ENCODE measurements at regions not wholly inside any gene's neighbourhood (a gene's known extent, or its start where the extent isn't known, plus 50 kb on each side); places are given as distances from the start of the nearest gene placed in this dataset.

DNA sequence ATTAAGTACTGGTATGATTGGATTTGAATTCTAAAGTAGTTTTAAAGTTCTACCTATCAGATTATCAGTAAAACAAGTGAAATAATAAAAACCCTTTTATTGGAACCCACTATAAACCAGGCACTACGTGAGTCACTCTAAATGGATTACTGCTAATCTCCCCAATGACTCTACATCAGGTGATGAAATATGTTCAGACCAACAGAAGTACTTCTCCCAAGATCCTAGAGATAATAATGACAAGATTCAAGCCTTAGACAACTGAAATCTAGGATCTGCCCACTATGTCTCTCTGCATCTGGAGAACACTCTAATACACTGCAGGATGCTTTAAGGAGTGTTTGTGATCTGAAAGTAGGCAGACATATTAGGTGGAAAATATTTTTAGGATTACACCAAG lies 652.1 kb upstream of the CHORDC1 start:
- Mint-ChIP-seq H3K27ac (no peak overlapping the region), H3K27me3 (ENCODE audit: low read depth) (no peaks in the 10 kb centered on the region), H3K9me3 (peaks cover 42% of the 10 kb centered on the region), H3K4me1 (ENCODE audit: low read depth) (no peaks in the 10 kb centered on the region), H3K36me3 (ENCODE audit: low read depth) (no peaks in the 10 kb centered on the region), H3K4me3 (ENCODE audit: low read depth) (no peak overlapping the region)
- no peak for DNase-seq (ENCODE audit: low spot score)
- intact Hi-C loops (cut with micrococcal nuclease): no loop called here

DNA sequence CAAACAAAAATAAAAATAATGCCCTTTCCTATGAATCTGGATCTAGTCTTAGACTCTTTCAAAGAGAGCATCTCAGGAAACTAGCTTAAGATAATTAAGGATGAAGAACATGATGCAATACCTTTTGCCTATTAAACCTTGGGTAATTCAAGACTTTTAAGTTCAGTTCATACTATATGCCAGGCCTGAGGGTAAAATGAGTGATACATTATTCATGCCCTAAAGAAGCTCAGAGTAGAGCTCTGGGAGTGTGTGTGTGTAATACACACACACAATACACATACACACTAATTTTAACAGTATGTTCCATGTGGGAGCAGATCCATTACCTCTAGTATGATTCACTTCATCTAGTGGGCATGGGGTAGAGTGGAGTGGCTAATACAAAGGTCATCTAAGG lies 651.4 kb upstream of the CHORDC1 start:
- Mint-ChIP-seq H3K4me3 (ENCODE audit: low read depth) (no peak overlapping the region), H3K27me3 (ENCODE audit: low read depth) (no peaks in the 10 kb centered on the region), H3K9me3 (peaks cover 40% of the 10 kb centered on the region), H3K4me1 (ENCODE audit: low read depth) (no peaks in the 10 kb centered on the region), H3K36me3 (ENCODE audit: low read depth) (no peaks in the 10 kb centered on the region), H3K27ac (no peak overlapping the region)
- intact Hi-C loops (cut with micrococcal nuclease): no loop called here
- no peak for DNase-seq (ENCODE audit: low spot score)

DNA sequence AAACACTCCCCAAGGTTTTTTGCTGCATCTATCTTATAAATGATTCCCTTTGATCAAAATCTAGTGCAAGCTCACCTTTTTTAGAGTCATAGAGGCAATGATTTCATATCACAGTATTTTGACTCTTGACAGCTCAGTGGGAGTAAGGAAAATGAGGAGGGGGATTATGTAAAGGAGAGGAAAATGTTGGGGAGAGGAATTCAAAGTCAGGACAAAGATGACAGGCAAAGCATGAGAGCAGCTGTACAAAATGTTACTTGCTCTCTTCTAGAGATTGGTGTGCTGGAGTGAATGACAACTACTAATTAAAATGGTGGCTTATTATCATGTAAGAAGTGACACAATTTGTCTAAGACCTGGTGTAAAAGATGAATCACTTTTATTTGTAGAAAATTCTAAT lies 644.6 kb upstream of the CHORDC1 start:
- no peak overlapping the region for H3K4me3 Mint-ChIP-seq (ENCODE audit: low read depth)
- H3K27me3 Mint-ChIP-seq (ENCODE audit: low read depth): no peaks in the 10 kb centered on the region
- intact Hi-C loops (cut with micrococcal nuclease): no loop called here
- no peaks in the 10 kb centered on the region for H3K4me1 Mint-ChIP-seq (ENCODE audit: low read depth)
- peaks cover 31% of the 10 kb centered on the region for H3K9me3 Mint-ChIP-seq
- H3K27ac Mint-ChIP-seq: no peak overlapping the region
- no peak for DNase-seq (ENCODE audit: low spot score)
- no peaks in the 10 kb centered on the region for H3K36me3 Mint-ChIP-seq (ENCODE audit: low read depth)

DNA sequence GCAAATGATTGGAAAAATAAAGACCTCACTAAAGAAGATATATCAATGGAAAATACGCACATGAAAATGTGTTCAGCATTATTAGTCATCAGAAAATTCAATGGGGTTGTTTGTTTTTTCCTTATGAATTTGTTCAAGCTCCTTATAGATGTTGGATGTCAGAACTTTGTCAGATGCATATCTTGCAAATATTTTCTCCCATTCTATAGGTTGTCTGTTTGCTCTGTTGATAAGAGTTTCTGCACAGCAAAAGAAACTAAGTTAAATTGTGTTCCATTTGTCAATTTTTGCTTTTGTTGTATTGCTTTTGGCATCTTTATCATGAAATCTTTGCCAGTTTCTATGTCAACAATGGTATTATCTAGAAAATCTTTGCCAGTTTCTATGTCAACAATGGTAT lies 633.9 kb upstream of the CHORDC1 start:
- Mint-ChIP-seq H3K27me3 (ENCODE audit: low read depth) (no peaks in the 10 kb centered on the region), H3K36me3 (ENCODE audit: low read depth) (no peaks in the 10 kb centered on the region), H3K9me3 (peaks cover 31% of the 10 kb centered on the region), H3K27ac (no peak overlapping the region), H3K4me1 (ENCODE audit: low read depth) (no peaks in the 10 kb centered on the region), H3K4me3 (ENCODE audit: low read depth) (no peak overlapping the region)
- DNase-seq (ENCODE audit: low spot score): no peak
- intact Hi-C loops (cut with micrococcal nuclease): no loop called here

DNA sequence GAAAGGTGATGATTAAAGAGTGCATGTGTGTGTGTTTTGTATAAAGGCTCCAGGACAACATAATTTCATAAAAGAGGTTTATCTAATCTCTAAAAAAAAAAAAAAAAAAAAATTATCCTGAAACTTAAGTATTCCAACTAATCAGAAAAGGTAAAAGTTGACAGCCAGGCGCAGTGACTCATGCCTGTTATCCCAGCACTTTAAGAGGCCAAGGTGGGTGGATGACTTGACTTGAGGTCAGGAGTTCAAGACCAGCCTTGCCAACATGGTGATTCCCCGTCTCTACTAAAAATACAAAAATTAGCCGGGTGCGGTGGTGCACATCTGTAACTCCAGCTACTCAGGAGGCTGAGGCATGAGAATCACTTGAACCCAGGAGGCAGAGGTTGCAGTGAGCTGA lies 632.7 kb upstream of the CHORDC1 start:
- intact Hi-C loops (cut with micrococcal nuclease): no loop called here
- peaks cover 26% of the 10 kb centered on the region for H3K9me3 Mint-ChIP-seq
- H3K36me3 Mint-ChIP-seq (ENCODE audit: low read depth): no peaks in the 10 kb centered on the region
- no peak for DNase-seq (ENCODE audit: low spot score)
- H3K27me3 Mint-ChIP-seq (ENCODE audit: low read depth): no peaks in the 10 kb centered on the region
- H3K4me1 Mint-ChIP-seq (ENCODE audit: low read depth): no peaks in the 10 kb centered on the region
- H3K27ac Mint-ChIP-seq: no peak overlapping the region
- no peak overlapping the region for H3K4me3 Mint-ChIP-seq (ENCODE audit: low read depth)

DNA sequence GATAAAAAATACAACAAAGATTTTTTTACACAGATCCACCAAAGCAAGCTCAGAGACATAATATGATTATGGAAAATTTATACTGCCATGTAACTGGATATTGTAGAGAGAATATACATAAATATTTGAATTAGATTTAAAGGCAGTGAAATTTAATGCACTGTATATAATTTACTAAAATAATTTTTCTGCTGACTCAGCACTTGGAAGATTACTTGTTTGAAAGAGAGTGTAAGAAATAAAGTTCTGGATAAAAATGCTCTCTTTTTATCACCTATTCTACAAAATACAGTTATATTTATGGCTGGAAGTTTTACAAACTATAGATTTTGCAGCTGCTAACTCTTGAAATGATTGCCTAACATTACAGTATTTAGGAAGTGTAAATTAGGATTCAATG lies 628.3 kb upstream of the CHORDC1 start:
- DNase-seq (ENCODE audit: low spot score): no peak
- H3K4me1 Mint-ChIP-seq (ENCODE audit: low read depth): no peaks in the 10 kb centered on the region
- intact Hi-C loops (cut with micrococcal nuclease): no loop called here
- no peaks in the 10 kb centered on the region for H3K36me3 Mint-ChIP-seq (ENCODE audit: low read depth)
- H3K9me3 Mint-ChIP-seq: peaks cover 7% of the 10 kb centered on the region
- no peak overlapping the region for H3K4me3 Mint-ChIP-seq (ENCODE audit: low read depth)
- no peak overlapping the region for H3K27ac Mint-ChIP-seq
- no peaks in the 10 kb centered on the region for H3K27me3 Mint-ChIP-seq (ENCODE audit: low read depth)

DNA sequence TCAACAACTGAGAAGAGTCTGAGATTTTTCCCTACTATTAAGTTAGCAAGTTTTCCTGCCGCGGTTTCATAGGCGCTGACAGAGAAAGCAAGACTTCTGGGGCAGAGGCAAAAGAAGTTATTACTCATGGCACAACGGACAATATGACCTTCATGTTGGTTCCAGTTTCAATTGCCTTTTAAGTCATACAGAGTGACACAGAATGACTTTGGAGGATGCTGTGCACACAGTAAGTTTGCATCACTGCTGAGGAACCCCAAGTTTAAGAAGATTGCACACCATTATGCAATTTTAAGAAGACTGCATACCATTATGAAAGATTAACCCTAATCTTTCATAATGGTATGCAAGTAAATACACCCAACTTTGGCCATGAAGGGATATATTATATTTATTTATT lies 626.5 kb upstream of the CHORDC1 start:
- no peak for DNase-seq (ENCODE audit: low spot score)
- Mint-ChIP-seq H3K4me3 (ENCODE audit: low read depth) (no peak overlapping the region), H3K27ac (no peak overlapping the region), H3K27me3 (ENCODE audit: low read depth) (no peaks in the 10 kb centered on the region), H3K4me1 (ENCODE audit: low read depth) (no peaks in the 10 kb centered on the region), H3K36me3 (ENCODE audit: low read depth) (no peaks in the 10 kb centered on the region), H3K9me3 (peaks cover 7% of the 10 kb centered on the region)
- intact Hi-C loops (cut with micrococcal nuclease): no loop called here

DNA sequence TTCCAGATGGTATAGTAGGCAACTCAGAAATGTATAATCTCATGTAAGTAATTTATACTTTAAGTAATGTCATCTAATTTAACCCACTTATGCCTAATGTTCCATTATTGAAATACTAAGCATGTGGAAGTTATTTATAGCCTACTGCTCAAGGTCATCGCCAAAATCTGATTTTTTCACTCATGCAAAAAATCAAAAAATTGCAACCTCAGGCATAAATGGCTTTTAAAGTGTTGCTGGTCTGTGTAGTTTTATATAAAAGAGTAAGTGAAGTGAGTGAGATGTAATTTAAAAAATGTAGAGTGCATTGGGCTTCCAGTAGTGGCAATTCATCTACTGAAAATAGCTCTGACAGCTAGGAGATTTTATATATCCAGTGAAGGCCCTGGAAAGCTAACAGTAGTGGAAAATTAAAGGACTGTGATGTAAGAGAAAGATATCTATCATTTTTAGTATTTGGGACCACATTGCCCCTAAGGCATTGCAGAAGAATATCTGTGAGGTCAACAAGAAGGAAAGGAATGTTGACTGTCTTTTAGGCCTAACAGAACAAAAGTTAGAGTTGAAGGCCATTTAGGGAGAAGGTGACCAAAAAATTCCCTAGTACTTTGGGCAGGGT lies 624.5 kb upstream of the CHORDC1 start:
- intact Hi-C loops (cut with micrococcal nuclease): no loop called here

DNA sequence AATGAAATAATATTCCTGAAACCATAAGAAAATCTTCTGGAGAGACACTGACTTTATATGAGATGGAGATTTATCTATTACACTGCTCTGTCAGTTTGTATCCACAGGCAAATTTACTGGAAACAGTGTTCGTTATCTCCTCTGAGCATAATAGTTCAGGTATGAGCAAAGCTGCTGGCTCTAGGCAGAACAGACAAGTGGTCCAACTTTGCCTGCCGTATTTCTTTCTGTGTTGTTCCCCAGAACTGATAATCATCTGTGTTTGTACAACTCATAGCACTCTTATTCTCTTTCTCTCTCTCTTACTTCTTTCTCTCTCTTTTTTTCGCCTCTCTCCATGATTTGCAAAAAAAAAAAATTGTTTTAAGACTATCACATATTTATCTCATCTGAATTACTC lies 623.8 kb upstream of the CHORDC1 start:
- H3K9me3 Mint-ChIP-seq: peaks cover 8% of the 10 kb centered on the region
- no peak overlapping the region for H3K27ac Mint-ChIP-seq
- no peak for DNase-seq (ENCODE audit: low spot score)
- no peak overlapping the region for H3K4me3 Mint-ChIP-seq (ENCODE audit: low read depth)
- H3K27me3 Mint-ChIP-seq (ENCODE audit: low read depth): no peaks in the 10 kb centered on the region
- H3K36me3 Mint-ChIP-seq (ENCODE audit: low read depth): no peaks in the 10 kb centered on the region
- no peaks in the 10 kb centered on the region for H3K4me1 Mint-ChIP-seq (ENCODE audit: low read depth)
- intact Hi-C loops (cut with micrococcal nuclease): no loop called here

More for the DNA sequence above, 624.5 kb upstream of the CHORDC1 start:
- peaks cover 8% of the 10 kb centered on the region for H3K9me3 Mint-ChIP-seq
- H3K27ac Mint-ChIP-seq: no peak overlapping the region
- H3K4me3 Mint-ChIP-seq (ENCODE audit: low read depth): no peak overlapping the region
- H3K36me3 Mint-ChIP-seq (ENCODE audit: low read depth): no peaks in the 10 kb centered on the region
- no peaks in the 10 kb centered on the region for H3K4me1 Mint-ChIP-seq (ENCODE audit: low read depth)
- no peaks in the 10 kb centered on the region for H3K27me3 Mint-ChIP-seq (ENCODE audit: low read depth)
- no peak for DNase-seq (ENCODE audit: low spot score)

DNA sequence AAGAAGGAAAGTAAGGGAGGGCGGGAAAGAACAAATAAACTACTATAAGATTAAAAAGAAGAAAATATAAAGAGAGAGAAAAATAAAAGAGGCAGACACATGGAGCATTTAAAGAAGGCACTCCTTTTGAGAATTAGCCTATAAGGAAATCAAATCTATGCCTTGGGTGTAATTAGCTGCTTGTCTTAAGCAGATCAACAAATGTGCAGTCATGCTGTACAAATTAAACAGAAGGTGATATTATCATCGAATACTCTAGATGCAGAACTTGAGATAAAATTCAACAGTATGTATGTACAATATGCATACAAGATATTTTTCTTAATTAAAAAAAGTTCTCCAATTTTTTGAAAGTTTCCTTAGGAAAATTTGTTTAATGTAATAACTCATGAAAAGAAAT lies 623.0 kb upstream of the CHORDC1 start:
- peaks cover 8% of the 10 kb centered on the region for H3K9me3 Mint-ChIP-seq
- H3K27ac Mint-ChIP-seq: no peak overlapping the region
- H3K27me3 Mint-ChIP-seq (ENCODE audit: low read depth): no peaks in the 10 kb centered on the region
- no peaks in the 10 kb centered on the region for H3K36me3 Mint-ChIP-seq (ENCODE audit: low read depth)
- H3K4me3 Mint-ChIP-seq (ENCODE audit: low read depth): no peak overlapping the region
- DNase-seq (ENCODE audit: low spot score): no peak
- intact Hi-C loops (cut with micrococcal nuclease): no loop called here
- H3K4me1 Mint-ChIP-seq (ENCODE audit: low read depth): no peaks in the 10 kb centered on the region

DNA sequence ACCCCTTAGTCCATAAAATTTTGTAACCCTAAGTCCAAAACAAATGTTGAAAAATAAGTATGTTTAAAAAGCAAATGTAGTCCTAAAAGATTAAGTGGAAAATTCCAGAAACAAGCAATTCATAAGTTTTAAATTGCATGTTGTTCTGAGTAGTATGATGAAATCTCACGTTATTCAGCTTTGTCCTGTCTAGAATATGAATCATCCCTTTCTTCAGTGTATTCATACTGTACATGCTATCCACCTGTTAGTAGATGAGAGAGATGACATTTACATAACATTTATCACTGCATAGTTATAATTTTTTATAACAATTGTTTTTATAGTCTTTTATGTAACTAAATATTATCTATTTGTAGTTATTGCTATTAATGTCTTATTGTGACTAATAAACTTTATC lies 622.3 kb upstream of the CHORDC1 start:
- peaks cover 8% of the 10 kb centered on the region for H3K9me3 Mint-ChIP-seq
- no peak overlapping the region for H3K27ac Mint-ChIP-seq
- H3K4me3 Mint-ChIP-seq (ENCODE audit: low read depth): no peak overlapping the region
- no peaks in the 10 kb centered on the region for H3K36me3 Mint-ChIP-seq (ENCODE audit: low read depth)
- intact Hi-C loops (cut with micrococcal nuclease): no loop called here
- DNase-seq (ENCODE audit: low spot score): no peak
- no peaks in the 10 kb centered on the region for H3K27me3 Mint-ChIP-seq (ENCODE audit: low read depth)
- H3K4me1 Mint-ChIP-seq (ENCODE audit: low read depth): no peaks in the 10 kb centered on the region

DNA sequence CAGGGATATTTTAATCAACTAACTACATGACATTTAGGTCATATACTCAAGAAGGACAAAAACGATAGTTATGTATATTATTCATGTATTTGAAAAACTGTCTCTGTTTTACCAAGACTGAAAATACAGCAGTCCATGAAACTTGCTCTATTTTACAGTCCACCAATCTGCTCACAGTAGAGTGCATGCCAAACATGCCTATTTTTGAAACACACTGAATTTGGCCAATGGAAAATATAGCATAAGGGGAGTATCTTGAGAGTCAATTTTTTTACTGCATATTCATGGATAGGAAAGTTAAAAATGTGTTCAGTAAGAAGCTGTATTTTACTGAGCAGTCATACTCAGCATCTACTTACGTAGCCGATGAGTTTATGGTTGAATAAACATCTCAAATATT lies 621.2 kb upstream of the CHORDC1 start:
- Mint-ChIP-seq H3K9me3 (peaks cover 8% of the 10 kb centered on the region), H3K27me3 (ENCODE audit: low read depth) (no peaks in the 10 kb centered on the region), H3K4me3 (ENCODE audit: low read depth) (no peak overlapping the region), H3K36me3 (ENCODE audit: low read depth) (no peaks in the 10 kb centered on the region), H3K4me1 (ENCODE audit: low read depth) (no peaks in the 10 kb centered on the region), H3K27ac (no peak overlapping the region)
- DNase-seq (ENCODE audit: low spot score): no peak
- intact Hi-C loops (cut with micrococcal nuclease): no loop called here

DNA sequence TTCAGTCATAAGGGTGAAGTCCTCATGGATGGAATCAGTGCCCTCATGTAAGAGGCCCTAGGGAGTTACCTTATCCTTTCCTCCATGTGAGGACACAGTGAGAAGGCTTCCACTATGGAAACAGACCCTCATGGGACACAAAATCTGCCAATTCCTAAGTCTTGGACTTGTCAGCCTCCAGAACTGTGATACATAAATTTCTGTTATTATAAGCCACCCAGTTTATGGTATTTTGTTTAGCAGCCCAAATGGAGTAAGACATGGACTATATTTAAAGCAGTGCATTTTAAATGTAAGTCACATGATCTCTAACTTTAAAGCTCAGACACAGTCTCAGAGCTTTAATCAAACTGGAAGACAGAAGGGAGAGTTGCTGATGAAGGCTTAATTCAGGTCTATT lies 619.8 kb upstream of the CHORDC1 start:
- H3K36me3 Mint-ChIP-seq (ENCODE audit: low read depth): no peaks in the 10 kb centered on the region
- intact Hi-C loops (cut with micrococcal nuclease): no loop called here
- H3K4me1 Mint-ChIP-seq (ENCODE audit: low read depth): no peaks in the 10 kb centered on the region
- no peak overlapping the region for H3K27ac Mint-ChIP-seq
- H3K9me3 Mint-ChIP-seq: peaks cover 12% of the 10 kb centered on the region
- no peak for DNase-seq (ENCODE audit: low spot score)
- no peak overlapping the region for H3K4me3 Mint-ChIP-seq (ENCODE audit: low read depth)
- H3K27me3 Mint-ChIP-seq (ENCODE audit: low read depth): no peaks in the 10 kb centered on the region

DNA sequence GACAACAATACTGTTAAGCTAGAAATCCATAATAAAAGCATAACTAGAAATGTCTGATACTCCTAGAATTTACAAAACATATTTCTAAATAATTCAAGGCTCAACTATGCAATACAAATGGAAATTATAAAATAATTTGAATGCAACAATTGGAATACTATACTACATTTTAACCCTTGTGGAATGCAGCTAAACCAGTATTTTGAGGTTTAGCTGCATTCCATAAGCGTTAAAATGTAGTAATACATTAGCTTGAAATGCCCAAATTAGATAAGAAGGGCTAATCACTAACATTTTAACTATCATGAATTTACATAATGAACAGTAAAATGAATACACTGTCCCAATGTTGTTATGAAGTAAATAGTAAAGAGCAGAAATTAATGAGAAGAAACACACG lies 617.2 kb upstream of the CHORDC1 start:
- H3K27me3 Mint-ChIP-seq (ENCODE audit: low read depth): no peaks in the 10 kb centered on the region
- intact Hi-C loops (cut with micrococcal nuclease): no loop called here

More for the DNA sequence above, 617.2 kb upstream of the CHORDC1 start:
- H3K4me3 Mint-ChIP-seq (ENCODE audit: low read depth): no peak overlapping the region
- H3K9me3 Mint-ChIP-seq: peaks cover 8% of the 10 kb centered on the region
- H3K4me1 Mint-ChIP-seq (ENCODE audit: low read depth): no peaks in the 10 kb centered on the region
- H3K36me3 Mint-ChIP-seq (ENCODE audit: low read depth): no peaks in the 10 kb centered on the region
- H3K27ac Mint-ChIP-seq: no peak overlapping the region
- DNase-seq (ENCODE audit: low spot score): no peak
